Right cardiac atrium (tissue), 5 donors: ENCODE measurements at regions not wholly inside any gene's neighbourhood (a gene's known extent, or its start where the extent isn't known, plus 50 kb on each side); places are given as distances from the start of the nearest gene placed in this dataset.
"Not testable (repeated sequence)": the region's sequence is repeated elsewhere in the genome, so short reads cannot be mapped to it uniquely, and the experiment has no call there.

Experiments used
- ATAC-seq, 2 donors: fragments of 200-7000 bp; cut with Tn5 transposase; one replicate each; pipeline versions ENCODE4 v1.8.0 to v1.9.1; 2020; ENCODE audit warnings: moderate library complexity in 2 of 2, mild to moderate bottlenecking in 1 of 2
- DNase-seq, 3 donors: peaks; one replicate each; pipeline ENCODE4 v3.0.0-alpha.2; 2020
- H3K27ac ChIP-seq: one replicate; pipeline ENCODE4 v1.5.1; 2013; ENCODE audit warnings: mild to moderate bottlenecking, low read length, control low read depth, moderate library complexity
- H3K27me3 ChIP-seq: one replicate; pipeline ENCODE4 v1.6.1; 2013; ENCODE audit not compliant: control insufficient read depth, insufficient read depth
- H3K4me1 ChIP-seq: one replicate; pipeline ENCODE4 v1.6.1; 2013; ENCODE audit warnings: low read length; ENCODE audit not compliant: control insufficient read depth, insufficient read depth
- H3K4me3 ChIP-seq: one replicate; pipeline ENCODE4 v1.5.1; 2013; ENCODE audit warnings: low read length, control low read depth
- H3K9me3 ChIP-seq: one replicate; pipeline ENCODE4 v1.6.1; 2013; ENCODE audit warnings: low read length; ENCODE audit not compliant: control insufficient read depth
- WGBS: extraction: QIAGEN DNeasy Blood & Tissue Kit; methylation state at CpG from one replicate; pipeline ENCODE4 v1.1.7; 2013; 5-methylcytosine and 5-hydroxymethylcytosine counted together
- intact Hi-C, 4 donors: fragments of 100-400 bp; cut with DNase I; formaldehyde crosslinking; loops; one replicate each; pipeline versions ENCODE4 v1.11.0 to v1.14.0; 2022 to 2023
- donor health status: healthy with polysubstance abuse.
- donor health status: DM: no; HTN: yes; CAD: no.
- donor health status: DM: no; HTN: no; CAD: no.
- donor health status: DM: no; HTN: yes; CAD: no; lungs with severe emphysema.
- donor health status: DM: yes; HTN: yes; CAD: no.

DNA sequence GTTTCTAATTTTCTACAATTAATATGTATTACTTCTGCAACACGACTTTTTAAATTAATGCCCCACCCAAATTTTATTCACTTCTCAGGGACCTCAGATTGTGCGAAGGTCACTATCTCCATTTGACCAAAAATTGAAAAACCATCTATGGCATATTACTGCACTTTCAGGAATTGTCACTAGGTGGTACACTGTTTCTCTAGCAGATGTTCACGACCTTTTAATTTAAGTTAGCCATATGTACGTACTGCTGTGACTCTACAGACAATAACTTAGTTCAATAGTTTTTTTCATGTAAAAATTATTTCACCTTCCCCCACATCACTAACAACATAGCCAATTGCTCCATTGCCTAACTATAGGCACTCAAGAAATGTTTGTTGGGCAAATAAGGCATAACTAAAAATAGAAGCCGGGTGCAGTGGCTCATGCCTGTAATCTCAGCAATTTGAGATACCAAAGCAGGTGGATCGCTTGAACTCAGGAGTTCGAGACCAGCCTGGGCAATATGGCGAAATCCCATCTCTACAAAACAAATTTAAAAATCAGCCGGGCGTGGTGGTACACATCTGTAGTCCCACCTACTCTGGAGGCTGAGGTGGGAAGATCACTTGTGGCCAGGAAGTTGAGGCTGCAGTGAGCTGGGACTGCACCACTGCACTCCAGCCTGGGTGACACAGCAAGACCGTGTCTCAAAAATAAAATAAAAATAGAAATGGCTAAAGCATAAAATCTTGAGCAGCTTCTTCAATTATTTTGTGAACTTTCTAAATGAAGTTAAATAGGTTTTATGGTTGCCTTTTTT, 75.7 kb upstream of the PKN2 start:
- intact Hi-C loops = no loop called here
- H3K27ac ChIP-seq = no peak overlapping the region
- no peak overlapping the region for H3K4me3 ChIP-seq
- DNase-seq = no peak
- H3K4me1 ChIP-seq = no peaks in the 10 kb centered on the region
- ATAC-seq = no peak
- H3K27me3 ChIP-seq = no peaks in the 10 kb centered on the region
- H3K9me3 ChIP-seq = no peaks in the 10 kb centered on the region
- 59% methylated on average over 11 of the region's 11 CpGs for WGBS

DNA sequence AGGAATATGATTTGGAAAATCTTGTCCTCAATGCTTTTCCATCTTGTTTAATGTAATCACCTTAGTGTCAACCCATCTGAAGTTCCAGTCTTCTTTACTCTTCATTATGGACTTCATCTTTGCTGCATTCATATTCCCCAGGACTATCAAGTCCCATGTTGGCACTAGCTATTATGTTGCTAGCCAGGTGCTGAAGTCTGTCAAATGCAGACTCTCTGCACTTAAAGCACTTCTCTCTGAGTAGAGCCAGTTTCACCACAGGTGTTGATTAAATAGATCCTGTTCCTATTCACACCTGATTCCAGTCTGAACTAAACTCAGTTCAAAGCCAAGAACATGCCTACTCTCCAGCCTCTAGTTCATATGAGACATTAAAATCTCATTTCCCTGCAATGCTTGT, 75.0 kb upstream of the PKN2 start:
- Histone ChIP-seq H3K9me3 (no peaks in the 10 kb centered on the region), H3K4me3 (no peak overlapping the region), H3K27me3 (no peaks in the 10 kb centered on the region), H3K4me1 (no peaks in the 10 kb centered on the region), H3K27ac (no peak overlapping the region)
- intact Hi-C loops = no loop called here
- no peak for DNase-seq
- no peak for ATAC-seq

DNA sequence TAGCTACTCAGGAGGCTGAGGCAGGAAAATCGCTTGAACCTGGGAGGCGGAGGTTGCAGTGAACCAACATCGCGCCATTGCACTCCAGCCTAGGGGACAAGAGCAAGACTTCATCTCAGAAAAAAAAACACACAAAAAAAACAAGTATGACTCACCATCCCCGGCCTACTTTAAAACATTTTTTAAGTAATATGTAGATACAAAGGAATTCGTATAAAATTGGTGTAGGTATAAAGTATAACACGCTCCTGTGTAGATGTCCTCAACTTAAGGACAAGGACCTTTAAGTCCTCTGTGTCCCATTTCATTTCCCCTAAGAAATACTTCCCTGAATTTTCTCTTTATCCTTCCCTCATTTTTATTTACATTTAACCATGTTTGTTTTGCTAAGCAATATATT, 73.4 kb upstream of the PKN2 start:
- H3K9me3 ChIP-seq = no peaks in the 10 kb centered on the region
- no peak overlapping the region for H3K27ac ChIP-seq
- H3K27me3 ChIP-seq = no peaks in the 10 kb centered on the region
- ATAC-seq = no peak
- DNase-seq = no peak
- no peak overlapping the region for H3K4me3 ChIP-seq
- intact Hi-C loops = no loop called here
- WGBS = 92% methylated on average over 7 of the region's 7 CpGs
- H3K4me1 ChIP-seq = no peaks in the 10 kb centered on the region

DNA sequence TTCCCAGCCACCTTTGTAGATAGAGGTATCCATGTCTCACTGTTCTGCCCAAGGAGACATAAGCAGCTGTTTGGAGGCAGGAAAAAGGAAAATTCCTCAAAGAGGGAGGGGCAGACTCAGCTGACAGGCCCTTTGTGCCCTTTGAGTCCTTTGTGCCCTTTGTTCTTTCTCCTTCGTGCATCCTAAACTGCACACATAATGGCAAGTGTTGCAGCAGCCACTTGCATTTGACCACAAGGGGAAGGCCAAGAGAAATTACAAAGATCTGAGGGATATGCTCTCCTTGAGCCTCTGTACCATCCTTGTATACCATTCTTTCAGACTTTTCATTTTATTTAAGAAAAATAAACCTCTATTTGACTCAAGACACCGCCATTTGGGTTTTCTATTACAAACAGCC, 71.8 kb upstream of the PKN2 start:
- no peaks in the 10 kb centered on the region for H3K27me3 ChIP-seq
- H3K4me1 ChIP-seq = no peaks in the 10 kb centered on the region
- 78% methylated on average over 2 of the region's 2 CpGs for WGBS
- H3K9me3 ChIP-seq = no peaks in the 10 kb centered on the region
- DNase-seq (no peak), ATAC-seq (no peak)
- no peak overlapping the region for H3K27ac ChIP-seq
- intact Hi-C loops = no loop called here
- no peak overlapping the region for H3K4me3 ChIP-seq

DNA sequence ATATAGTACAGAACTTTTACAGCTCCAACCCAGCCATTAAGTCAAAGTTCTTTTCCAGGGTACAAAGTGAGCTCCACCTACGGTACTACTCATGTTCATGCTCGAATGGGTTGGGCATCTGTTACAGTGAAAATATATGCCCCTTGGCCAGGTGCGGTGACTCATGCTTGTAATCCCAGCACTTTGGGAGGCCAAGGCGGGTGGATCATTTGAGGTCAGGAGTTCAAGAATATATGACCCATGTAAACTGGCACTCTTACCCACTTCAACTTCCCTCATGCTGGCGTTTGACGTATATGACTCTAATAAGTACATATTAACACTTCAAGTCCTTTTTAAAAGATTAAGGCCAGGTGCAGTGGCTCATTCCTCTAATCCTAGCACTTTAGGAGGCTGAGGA, 71.3 kb upstream of the PKN2 start:
- no peak for ATAC-seq
- Histone ChIP-seq H3K27me3 (no peaks in the 10 kb centered on the region), H3K9me3 (no peaks in the 10 kb centered on the region), H3K27ac (no peak overlapping the region), H3K4me3 (no peak overlapping the region), H3K4me1 (no peaks in the 10 kb centered on the region)
- intact Hi-C loops = no loop called here
- DNase-seq = no peak
- WGBS = 90% methylated on average over 6 of the region's 6 CpGs

DNA sequence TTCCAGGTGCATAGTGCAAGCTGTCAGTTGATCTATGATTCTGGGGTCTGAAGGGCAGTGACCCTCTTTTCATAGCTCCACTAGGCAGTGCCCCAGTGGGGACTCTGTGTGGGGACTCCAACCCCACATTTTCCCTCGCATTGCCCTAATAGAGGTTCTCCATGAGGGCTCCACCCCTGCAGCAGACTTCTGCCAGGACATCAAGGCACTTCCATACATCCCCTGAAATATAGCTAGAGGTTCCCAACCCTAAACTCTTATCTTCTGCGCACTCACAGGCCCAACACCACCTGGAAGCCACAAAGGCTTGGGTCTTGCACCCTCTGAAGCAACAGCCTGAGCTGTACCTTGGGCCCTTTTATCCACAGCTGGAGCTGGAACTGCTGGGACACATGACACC, 65.7 kb upstream of the PKN2 start:
- no peaks in the 10 kb centered on the region for H3K4me1 ChIP-seq
- H3K27me3 ChIP-seq = no peaks in the 10 kb centered on the region
- no peaks in the 10 kb centered on the region for H3K9me3 ChIP-seq
- no peak overlapping the region for H3K4me3 ChIP-seq
- WGBS = 83% methylated on average over 2 of the region's 2 CpGs
- no peak for ATAC-seq
- no peak for DNase-seq
- intact Hi-C loops = no loop called here
- H3K27ac ChIP-seq = no peak overlapping the region

DNA sequence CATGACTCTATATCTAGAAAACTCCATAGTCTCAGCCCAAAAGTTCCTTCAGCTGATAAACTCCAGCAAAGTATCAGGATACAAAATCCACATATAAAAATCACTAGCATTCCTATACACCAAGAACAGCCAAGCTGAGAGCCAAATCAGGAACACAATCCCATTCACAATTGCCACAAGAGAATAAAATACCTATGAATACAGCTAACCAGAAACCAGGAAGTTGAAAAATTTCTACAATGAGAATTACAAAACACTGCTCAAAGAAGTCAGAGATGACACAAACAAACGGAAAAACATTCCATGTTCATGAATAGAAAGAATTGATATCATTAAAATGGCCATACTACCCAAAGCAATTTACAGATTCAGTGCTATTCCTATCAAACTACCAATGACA, 61.0 kb upstream of the PKN2 start:
- H3K27me3 ChIP-seq, H3K9me3 ChIP-seq, ATAC-seq, H3K4me1 ChIP-seq, DNase-seq, H3K27ac ChIP-seq, intact Hi-C loops, H3K4me3 ChIP-seq: not testable (repeated sequence)
- 59% methylated on average over 1 of the region's 1 CpG for WGBS
